ENCODE measurements at regions not wholly inside any gene's neighbourhood (a gene's known extent, or its start where the extent isn't known, plus 50 kb on each side); places are given as distances from the start of the nearest gene placed in this dataset.

DNA sequence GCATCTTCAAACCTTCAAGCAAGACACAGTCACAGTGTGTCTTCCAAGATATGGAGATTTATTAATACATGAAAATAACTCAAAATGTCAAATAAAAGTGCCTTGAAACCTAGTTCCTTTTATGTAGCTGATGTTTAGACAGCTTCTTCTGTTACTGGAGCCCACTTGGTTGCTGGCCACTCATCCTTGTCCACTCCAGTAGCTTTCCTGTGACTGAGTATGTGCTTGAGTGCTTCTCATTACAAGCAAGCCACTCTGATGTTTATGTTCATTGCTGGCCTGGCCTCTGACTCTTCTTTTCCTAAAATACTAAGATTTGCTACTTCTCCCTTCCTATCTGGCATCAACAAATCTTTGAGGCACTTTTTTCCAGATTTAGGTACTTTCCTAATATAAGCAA is 545.2 kb upstream of the MAN1A1 start:
- Histone ChIP-seq H3K4ac (ENCODE audit: low read depth, low read length) (no peak overlapping the region), H3K9me3 (ENCODE audit: control insufficient read depth, low read depth, low read length) (no peaks in the 10 kb centered on the region), H3K14ac (ENCODE audit: insufficient read depth, low read length) (no peak overlapping the region), H2BK120ac (ENCODE audit: low read depth, low read length, poor library complexity, severe bottlenecking) (no peak overlapping the region), H3K23ac (ENCODE audit: insufficient read length, low read depth, low read length) (no peak overlapping the region), H2AK5ac (ENCODE audit: insufficient read length, low read length) (no peak overlapping the region), H2BK20ac (ENCODE audit: low read depth, low read length, poor library complexity, severe bottlenecking) (no peak overlapping the region), H3K27ac (ENCODE audit: insufficient read length, low read depth, low read length) (no peak overlapping the region), H4K5ac (ENCODE audit: insufficient read length, low read depth, low read length) (no peak overlapping the region), H3K27me3 (ENCODE audit: insufficient read depth, low read length) (no peaks in the 10 kb centered on the region), H3K4me1 (ENCODE audit: insufficient read depth, low read length) (no peaks in the 10 kb centered on the region), H2BK5ac (ENCODE audit: insufficient read length, low read length) (no peak overlapping the region), H3K79me2 (ENCODE audit: insufficient read depth, low read length) (no peaks in the 10 kb centered on the region), H2BK12ac (ENCODE audit: insufficient read length, low read depth, low read length) (no peak overlapping the region), H3K18ac (ENCODE audit: insufficient read length, low read depth, low read length) (no peak overlapping the region), H3K9ac (ENCODE audit: extremely low read depth, insufficient read length, low read length) (no peak overlapping the region), H3K23me2 (ENCODE audit: insufficient read length, low read depth, low read length, poor library complexity, severe bottlenecking) (no peaks in the 10 kb centered on the region), H3K79me1 (ENCODE audit: insufficient read depth, low read depth, low read length, poor library complexity, severe bottlenecking) (no peaks in the 10 kb centered on the region), H3T11ph (ENCODE audit: low read length) (no peak overlapping the region), H3K56ac (ENCODE audit: insufficient read length, low read depth, low read length) (no peak overlapping the region), H4K20me1 (ENCODE audit: control insufficient read depth, insufficient read depth, insufficient read length) (no peaks in the 10 kb centered on the region), H3K4me2 (ENCODE audit: insufficient read depth, insufficient read length, low read length) (no peak overlapping the region), H4K8ac (replicated peaks; ENCODE audit: insufficient read length, low read depth, low read length) (no peak overlapping the region), H2AFZ (ENCODE audit: low read length) (no peak overlapping the region), H4K91ac (ENCODE audit: insufficient read length, low read depth, low read length) (no peak overlapping the region), H2BK15ac (ENCODE audit: low read depth, low read length) (no peak overlapping the region)
- Mint-ChIP-seq H3K36me3 (ENCODE audit: insufficient read depth in 1 of 3, low read depth in 3 of 3) (peaks cover 0 to 4% (median 0%) of the 10 kb centered on the region in 3 experiments; a peak in 1 of 7 replicates), H3K4me3 (no peak overlapping the region), H3K9me3 (no peaks in the 10 kb centered on the region), H3K27ac (no peak overlapping the region), H3K27me3 (ENCODE audit: low read depth) (no peaks in the 10 kb centered on the region), H3K4me1 (peaks cover 11 to 12% of the 10 kb centered on the region in 2 experiments)
- TF ChIP-seq, protein P1, sequence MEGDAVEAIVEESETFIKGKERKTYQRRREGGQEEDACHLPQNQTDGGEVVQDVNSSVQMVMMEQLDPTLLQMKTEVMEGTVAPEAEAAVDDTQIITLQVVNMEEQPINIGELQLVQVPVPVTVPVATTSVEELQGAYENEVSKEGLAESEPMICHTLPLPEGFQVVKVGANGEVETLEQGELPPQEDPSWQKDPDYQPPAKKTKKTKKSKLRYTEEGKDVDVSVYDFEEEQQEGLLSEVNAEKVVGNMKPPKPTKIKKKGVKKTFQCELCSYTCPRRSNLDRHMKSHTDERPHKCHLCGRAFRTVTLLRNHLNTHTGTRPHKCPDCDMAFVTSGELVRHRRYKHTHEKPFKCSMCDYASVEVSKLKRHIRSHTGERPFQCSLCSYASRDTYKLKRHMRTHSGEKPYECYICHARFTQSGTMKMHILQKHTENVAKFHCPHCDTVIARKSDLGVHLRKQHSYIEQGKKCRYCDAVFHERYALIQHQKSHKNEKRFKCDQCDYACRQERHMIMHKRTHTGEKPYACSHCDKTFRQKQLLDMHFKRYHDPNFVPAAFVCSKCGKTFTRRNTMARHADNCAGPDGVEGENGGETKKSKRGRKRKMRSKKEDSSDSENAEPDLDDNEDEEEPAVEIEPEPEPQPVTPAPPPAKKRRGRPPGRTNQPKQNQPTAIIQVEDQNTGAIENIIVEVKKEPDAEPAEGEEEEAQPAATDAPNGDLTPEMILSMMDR (conservative IDR thresholded peaks at IDR 0.05) = no peak
- DNase-seq = no peak

Measured in H9 (cell line).